Kasumi-1 (cell line): ENCODE measurements at regions not wholly inside any gene's neighbourhood (a gene's known extent, or its start where the extent isn't known, plus 50 kb on each side); places are given as distances from the start of the nearest gene placed in this dataset.

ENCODE experiments used
- DNase-seq, 2 experiments: peaks; one replicate each; lab custom pipeline; 2025; lab: John Stamatoyannopoulos, UW

DNA sequence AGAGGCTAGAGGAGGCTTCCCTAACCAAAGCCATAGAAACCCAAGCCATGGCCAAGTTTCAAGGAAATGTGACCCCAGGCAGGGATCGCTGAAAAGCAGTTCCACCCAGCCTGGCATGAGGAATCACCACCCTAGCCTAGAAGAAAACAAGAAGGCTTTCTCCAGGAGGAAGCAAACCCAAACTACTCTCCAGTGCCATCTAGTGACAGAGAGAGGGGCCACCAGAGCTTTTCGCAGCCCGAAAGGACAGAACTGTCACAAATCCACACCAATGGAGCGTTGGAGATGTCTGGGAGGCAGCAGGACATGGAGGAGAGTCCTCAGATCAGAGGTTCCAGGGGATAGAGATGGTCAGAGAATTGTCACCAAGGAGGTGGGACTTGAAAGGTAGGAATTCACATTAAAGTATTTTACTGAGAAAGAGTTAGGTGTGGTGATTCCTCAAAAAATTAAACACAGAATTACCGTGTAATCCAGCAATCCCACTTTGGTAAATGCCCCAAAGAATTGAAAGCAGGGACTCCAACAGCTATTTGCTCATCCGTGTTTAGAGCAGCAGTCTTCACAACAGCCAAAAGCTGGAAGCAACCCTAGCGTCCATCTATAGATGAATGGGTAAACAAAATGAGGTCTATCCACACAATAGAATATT, 67.3 kb upstream of the NUP50 start:
- DNase-seq = peak; percentile 68 to 73

- no peak for DNase-seq
These were observed 66.7 kb upstream of the NUP50 start for GRCh38 chr22:45097061-45097460.

- DNase-seq = no peak
These were observed 65.7 kb upstream of the NUP50 start for GRCh38 chr22:45098056-45098455.

DNA sequence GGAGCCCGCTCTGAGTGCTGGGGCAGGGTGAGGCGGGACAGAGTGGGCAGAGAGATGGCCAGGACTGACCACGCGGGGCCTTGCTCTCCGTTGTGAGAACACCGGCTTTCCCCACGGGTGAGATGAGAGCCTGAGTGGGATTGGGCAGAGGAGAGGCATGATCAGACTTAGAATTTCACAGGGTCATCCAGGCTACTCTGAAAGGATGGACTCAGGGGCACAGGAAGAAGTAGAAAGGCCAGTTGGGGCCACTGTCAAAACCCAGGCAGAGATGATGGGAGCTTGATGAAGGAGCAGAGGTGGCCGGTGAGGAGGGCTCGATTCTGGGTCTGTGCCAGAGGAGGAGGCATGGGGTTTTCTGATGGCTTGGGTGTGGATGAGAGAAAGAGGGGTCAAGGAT, 63.8 kb upstream of the NUP50 start:
- DNase-seq = no peak

DNA sequence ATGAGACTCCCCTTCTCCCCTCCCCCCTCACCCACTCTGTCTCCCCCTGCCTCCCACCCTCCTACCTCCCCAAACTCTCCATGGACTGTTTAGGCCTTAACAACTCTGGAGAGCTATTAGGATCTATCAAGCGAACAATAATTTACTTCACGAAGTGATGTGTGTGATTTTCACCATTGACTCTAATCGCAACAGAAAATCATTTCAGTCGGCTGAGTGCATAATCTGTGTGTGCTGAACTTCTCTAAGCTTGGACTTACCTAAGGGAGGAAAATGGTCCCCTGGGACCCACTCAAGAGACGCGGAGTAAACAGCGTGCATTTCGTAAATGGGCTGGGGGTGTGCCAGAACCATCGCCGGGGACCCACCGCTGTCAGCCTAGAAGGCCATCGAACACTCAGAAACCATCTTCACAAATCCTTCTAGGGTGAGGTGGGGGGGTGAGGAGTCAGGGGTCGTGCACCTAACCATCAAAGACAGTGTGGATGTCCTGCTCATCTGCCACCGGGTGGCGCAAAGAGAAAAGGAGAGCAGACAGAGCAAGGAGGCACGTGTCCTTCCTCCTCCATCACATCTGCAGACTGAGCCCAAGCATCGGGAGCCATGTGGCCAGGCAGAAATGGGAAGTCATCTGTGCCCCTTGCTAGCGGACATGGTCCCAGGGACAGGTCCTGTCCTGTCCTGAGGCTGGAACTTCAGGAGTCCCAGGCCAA, 62.1 kb upstream of the NUP50 start:
- peak; percentile 71 to 77 for DNase-seq

DNA sequence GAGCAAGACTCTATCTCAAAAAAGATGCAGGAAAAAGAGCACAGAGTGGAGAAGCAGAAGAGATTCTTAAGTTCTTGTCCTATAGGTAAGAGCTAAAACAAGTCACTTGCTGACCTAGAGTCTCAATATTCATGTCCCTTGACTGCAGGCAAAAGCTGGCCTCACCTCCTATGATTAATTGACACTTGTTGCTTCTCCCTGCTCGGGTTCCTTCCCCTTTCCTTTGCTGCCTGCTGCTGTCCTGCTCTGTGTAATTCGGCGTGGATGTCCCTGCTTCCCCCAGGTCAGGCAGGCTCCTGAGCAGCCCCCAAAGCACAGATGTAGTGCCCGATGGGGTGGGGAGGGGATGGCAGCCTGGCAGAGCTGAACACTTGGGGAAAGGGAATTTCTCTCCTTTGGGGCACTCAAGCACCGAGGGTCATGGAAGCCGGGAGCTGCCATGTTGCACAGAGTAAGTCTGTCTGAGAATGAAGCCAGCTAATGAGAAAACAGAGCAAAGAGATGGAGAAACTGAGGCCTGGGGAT, 60.8 kb upstream of the NUP50 start:
- peak in 1 of 2 experiments; percentile 8 for DNase-seq

- DNase-seq = no peak
These were observed 60.0 kb upstream of the NUP50 start for GRCh38 chr22:45103756-45104155.

- no peak for DNase-seq
These were observed 59.4 kb upstream of the NUP50 start for GRCh38 chr22:45104313-45104712.

DNA sequence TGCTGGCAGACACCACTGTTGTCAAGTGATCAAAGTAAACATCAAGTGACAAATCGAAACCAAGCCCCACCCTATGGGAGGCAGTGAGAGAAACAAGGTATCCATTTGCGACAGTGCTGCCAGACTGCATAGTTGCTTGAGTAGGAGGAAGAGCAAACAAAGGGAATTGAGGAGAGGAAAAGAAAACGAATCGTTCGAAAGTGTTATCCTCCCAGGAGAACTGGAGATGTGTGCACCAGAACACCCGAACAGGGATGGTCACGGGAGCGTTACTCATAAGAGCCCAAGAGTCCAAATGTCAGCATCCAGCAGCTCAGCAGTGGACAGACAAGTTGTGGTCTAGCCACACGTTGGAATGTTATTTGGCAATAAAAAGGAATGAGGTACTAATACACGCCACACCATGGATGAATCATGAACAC, 58.4 kb upstream of the NUP50 start:
- no peak for DNase-seq

DNA sequence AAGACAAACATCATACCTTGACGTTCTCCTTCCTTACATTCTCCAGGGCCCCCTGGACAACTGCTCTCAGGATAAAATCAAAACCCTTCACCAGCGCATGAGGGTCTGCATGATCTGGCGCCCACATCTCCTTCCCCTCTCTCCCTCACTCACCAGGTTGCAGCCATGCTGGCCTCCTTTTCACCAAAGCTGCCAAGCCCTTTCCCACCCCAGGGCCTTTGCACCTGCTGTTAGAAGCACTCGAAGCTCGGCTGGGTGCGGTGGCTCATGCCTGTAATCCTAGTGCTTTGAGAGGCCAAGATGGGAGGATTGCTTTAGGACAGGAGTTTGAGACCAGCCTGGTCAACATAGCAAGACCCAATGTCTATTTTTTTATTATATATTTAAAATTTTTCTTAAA, 56.1 kb upstream of the NUP50 start:
- no peak for DNase-seq

DNA sequence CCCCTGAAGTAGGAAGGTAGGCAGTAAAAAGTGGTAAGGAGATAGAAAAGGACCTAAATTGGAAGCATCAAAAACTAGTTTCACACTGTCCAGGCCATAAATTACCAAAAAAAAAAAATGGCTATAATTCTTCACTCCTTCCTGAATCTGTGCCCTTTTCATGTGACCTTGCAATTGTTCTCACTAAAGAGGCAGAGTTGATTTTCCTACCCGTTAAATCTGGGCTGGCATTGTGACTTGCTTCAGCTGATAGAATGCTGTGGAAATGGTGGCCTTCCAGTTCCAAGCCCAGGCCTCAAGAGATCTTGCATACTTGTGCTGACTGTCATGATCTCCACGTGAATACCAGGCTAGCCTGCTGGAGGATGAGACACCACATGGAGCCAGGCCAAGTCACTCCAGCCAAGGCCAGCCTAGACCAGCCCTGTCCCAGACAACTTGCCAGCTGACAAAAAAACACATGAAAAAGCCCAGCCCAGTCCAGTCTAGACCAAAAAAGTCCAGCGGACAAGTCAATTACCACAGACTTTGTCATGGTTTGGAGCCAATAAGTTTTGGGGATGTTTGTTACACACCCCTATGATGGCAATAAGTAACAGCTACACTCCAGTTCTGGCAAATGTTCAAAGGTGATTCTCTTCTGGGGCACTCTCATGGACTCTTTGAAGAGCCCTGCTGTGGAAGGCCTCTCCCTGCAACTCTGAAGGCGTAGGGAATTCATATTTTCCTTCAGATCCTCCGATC, 51.4 kb upstream of the NUP50 start:
- no peak for DNase-seq
